ENCODE measurements at regions not wholly inside any gene's neighbourhood (a gene's known extent, or its start where the extent isn't known, plus 50 kb on each side); places are given as distances from the start of the nearest gene placed in this dataset.

DNA sequence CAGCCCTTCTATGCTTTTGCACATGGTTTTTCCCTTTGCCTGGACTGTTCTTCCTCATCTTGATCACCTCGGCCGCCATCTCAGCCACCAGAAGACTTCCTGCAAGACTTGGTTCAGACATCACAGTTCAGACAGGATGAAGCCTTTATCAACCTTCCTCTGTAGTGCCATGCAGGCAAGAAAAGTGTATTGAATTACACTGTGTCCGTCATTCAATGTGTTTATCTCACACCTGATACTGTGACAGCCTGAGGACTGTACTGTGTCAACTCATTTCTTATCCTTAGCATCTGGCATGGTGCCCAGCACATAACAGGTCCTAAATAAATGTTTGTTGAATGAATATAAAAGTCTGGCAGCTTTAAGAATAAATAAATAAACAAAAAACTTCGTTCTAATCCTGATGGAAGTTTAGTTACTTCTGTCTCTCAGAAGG is 133.3 kb upstream of the MAN1A1 start:
- no peaks in the 10 kb centered on the region for H3K4me1 ChIP-seq
- DNase-seq, result no peak
- no peaks in the 10 kb centered on the region for H3K36me3 ChIP-seq
- 83 to 95% (median 90%) methylated on average over 4 of the region's 4 CpGs for WGBS, 5 donors
- no peak overlapping the region for H3K4me3 ChIP-seq
- TF ChIP-seq POLR2AphosphoS5 (IDR thresholded peaks at IDR 0.05) (no peak), POLR2A (IDR thresholded peaks at IDR 0.05) (no peak)
- TF ChIP-seq, protein P1, sequence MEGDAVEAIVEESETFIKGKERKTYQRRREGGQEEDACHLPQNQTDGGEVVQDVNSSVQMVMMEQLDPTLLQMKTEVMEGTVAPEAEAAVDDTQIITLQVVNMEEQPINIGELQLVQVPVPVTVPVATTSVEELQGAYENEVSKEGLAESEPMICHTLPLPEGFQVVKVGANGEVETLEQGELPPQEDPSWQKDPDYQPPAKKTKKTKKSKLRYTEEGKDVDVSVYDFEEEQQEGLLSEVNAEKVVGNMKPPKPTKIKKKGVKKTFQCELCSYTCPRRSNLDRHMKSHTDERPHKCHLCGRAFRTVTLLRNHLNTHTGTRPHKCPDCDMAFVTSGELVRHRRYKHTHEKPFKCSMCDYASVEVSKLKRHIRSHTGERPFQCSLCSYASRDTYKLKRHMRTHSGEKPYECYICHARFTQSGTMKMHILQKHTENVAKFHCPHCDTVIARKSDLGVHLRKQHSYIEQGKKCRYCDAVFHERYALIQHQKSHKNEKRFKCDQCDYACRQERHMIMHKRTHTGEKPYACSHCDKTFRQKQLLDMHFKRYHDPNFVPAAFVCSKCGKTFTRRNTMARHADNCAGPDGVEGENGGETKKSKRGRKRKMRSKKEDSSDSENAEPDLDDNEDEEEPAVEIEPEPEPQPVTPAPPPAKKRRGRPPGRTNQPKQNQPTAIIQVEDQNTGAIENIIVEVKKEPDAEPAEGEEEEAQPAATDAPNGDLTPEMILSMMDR (IDR thresholded peaks at IDR 0.05 in 8 of 11, conservative IDR thresholded peaks at IDR 0.05 in 3 of 11), result no peak
- no peaks in the 10 kb centered on the region for H3K27me3 ChIP-seq (replicated peaks in 1 of 7)
- H3K9me3 ChIP-seq, result no peaks in the 10 kb centered on the region
- intact Hi-C loops (cut with DNase I; ENCODE audit: low total_unique reads), result no loop called here
- H3K27ac ChIP-seq, result no peak overlapping the region

DNA sequence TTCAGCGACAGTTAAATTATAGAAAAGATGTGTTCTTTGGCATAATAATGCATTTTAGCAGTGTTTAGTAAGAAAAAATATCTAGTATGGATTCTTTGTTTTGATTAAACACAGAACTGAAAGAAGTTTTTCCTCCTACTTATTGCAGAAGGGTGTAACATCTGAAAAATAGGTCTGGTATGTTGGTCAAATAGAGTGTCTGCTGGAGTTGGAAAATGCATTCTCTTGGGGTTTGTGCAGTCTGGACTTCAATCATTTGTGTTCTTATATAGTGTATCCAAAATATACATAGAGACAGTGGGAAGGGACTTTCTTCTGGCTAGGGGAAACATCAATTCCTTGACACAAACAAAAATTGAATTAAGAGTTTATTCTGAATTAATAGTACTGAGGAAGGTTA is 132.4 kb upstream of the MAN1A1 start:
- Histone ChIP-seq H3K27me3 (replicated peaks in 1 of 7) (no peaks in the 10 kb centered on the region), H3K9me3 (no peaks in the 10 kb centered on the region), H3K4me3 (no peak overlapping the region), H3K36me3 (no peaks in the 10 kb centered on the region), H3K4me1 (peaks cover 0 to 4% (median 1%) of the 10 kb centered on the region in 6 donors), H3K27ac (no peak overlapping the region)
- DNase-seq, result no peak
- intact Hi-C loops (cut with DNase I; ENCODE audit: low total_unique reads), result no loop called here
- TF ChIP-seq, protein P1 (IDR thresholded peaks at IDR 0.05 in 8 of 11, conservative IDR thresholded peaks at IDR 0.05 in 3 of 11), result no peak
- no peak for TF ChIP-seq POLR2AphosphoS5 (IDR thresholded peaks at IDR 0.05)
- no peak for TF ChIP-seq POLR2A (IDR thresholded peaks at IDR 0.05)
- WGBS, 5 donors, result 90 to 96% (median 93%) methylated on average over 1 of the region's 1 CpG

DNA sequence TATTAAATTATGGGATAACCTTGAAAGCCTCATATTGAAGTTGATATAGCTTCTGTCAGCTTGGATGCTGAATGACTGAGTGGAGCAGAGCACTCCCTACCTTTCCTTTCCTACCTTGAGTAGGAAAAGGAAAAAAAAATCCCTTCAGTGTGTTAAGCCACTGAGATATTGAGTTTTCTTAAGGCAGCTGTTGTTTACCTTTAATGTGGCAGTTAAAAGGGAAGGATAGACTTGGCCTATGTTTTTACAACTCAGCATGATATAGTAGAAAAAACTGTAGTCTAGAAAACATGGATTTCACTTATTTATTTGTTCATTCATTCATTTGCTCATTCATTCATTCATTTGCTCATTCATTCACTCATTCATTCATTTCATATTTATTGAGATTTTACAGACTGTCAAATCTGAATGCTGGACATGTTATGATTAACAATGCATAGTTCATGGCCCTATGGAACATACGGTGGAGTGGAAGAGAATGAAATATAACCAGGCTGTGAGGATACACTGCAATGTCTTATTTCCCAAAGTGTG is 131.5 kb upstream of the MAN1A1 start:
- intact Hi-C loops (cut with DNase I; ENCODE audit: low total_unique reads), result no loop called here
- Histone ChIP-seq H3K4me1 (peaks cover 0 to 13% (median 6%) of the 10 kb centered on the region in 6 donors), H3K4me3 (no peak overlapping the region), H3K27ac (no peak overlapping the region), H3K9me3 (no peaks in the 10 kb centered on the region), H3K27me3 (replicated peaks in 1 of 7) (no peaks in the 10 kb centered on the region), H3K36me3 (no peaks in the 10 kb centered on the region)
- 91 to 100% (median 93%) methylated on average over 1 of the region's 1 CpG for WGBS, 5 donors
- TF ChIP-seq POLR2A (IDR thresholded peaks at IDR 0.05) (no peak), POLR2AphosphoS5 (IDR thresholded peaks at IDR 0.05) (no peak)
- TF ChIP-seq, protein P1 (IDR thresholded peaks at IDR 0.05 in 8 of 11, conservative IDR thresholded peaks at IDR 0.05 in 3 of 11), result no peak
- DNase-seq, result no peak

DNA sequence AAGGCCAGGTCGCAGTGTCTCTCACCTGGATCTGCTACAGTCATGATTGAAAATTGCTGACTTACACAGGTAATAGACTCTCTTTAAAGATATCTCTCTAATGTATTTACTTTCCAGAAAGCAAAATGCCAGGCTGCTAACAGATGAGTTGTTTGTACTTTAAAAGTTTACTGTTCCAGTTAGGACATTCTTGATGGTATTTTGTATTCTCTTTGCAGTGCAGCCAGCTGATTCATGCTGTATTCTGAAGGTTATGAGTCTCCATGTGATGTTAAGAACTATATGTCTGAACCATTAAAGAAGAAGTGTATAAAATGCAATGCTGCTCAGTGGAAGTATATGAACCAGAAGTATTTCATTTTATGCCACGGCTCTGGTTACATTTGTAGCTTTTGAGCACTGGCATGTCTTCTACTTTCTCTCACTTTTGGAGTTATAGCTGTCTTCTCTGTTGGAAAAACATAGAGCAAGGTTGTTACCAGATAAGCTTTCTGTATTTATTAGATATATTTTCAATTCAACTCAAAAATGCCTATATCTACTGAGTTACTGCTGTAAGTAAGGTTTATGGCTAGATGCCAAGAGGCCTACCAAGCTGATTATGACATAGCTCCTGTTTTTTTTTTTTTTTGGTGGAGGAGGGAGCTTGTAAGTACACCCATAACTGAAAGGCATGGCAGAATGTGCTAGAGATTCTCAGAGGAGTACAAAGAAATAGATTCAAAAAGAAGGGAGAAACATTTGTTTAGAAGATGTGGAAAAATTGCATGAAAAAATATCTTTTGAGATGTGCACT is 130.5 kb upstream of the MAN1A1 start:
- DNase-seq, result no peak
- Histone ChIP-seq H3K4me1 (peaks cover 0 to 13% (median 6%) of the 10 kb centered on the region in 6 donors), H3K9me3 (no peaks in the 10 kb centered on the region), H3K36me3 (no peaks in the 10 kb centered on the region), H3K27ac (no peak overlapping the region), H3K4me3 (no peak overlapping the region), H3K27me3 (replicated peaks in 1 of 7) (no peaks in the 10 kb centered on the region)
- no peak for TF ChIP-seq POLR2AphosphoS5 (IDR thresholded peaks at IDR 0.05)
- TF ChIP-seq, protein P1 (IDR thresholded peaks at IDR 0.05 in 8 of 11, conservative IDR thresholded peaks at IDR 0.05 in 3 of 11), result no peak
- no peak for TF ChIP-seq POLR2A (IDR thresholded peaks at IDR 0.05)
- WGBS, 5 donors, result 84 to 93% (median 93%) methylated on average over 2 of the region's 2 CpGs
- intact Hi-C loops (cut with DNase I; ENCODE audit: low total_unique reads), result no loop called here

Measured in spleen (tissue), 11 donors.